ENCODE measurements at regions not wholly inside any gene's neighbourhood (a gene's known extent, or its start where the extent isn't known, plus 50 kb on each side); places are given as distances from the start of the nearest gene placed in this dataset.

DNA sequence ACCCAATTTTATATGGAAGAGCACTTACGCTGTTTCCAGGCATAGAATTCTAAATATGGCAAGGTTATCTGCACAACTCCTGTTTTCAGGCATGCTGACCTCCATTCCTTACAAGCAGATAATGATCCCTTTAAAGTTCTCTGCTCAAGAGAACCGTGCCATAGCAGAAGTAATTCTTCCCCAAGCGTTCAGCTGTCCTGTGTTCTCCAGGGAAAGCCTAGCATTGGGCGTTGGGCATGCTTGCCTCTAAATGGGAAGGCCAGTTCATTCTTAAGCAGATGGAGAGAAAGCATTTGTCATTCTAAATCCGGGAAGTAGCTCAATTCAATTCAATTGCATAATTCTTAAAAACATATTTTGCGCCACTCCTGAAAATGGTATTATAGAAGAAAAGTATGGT is 55.7 kb upstream of the EML4 start:
- TF ChIP-seq, protein P1, sequence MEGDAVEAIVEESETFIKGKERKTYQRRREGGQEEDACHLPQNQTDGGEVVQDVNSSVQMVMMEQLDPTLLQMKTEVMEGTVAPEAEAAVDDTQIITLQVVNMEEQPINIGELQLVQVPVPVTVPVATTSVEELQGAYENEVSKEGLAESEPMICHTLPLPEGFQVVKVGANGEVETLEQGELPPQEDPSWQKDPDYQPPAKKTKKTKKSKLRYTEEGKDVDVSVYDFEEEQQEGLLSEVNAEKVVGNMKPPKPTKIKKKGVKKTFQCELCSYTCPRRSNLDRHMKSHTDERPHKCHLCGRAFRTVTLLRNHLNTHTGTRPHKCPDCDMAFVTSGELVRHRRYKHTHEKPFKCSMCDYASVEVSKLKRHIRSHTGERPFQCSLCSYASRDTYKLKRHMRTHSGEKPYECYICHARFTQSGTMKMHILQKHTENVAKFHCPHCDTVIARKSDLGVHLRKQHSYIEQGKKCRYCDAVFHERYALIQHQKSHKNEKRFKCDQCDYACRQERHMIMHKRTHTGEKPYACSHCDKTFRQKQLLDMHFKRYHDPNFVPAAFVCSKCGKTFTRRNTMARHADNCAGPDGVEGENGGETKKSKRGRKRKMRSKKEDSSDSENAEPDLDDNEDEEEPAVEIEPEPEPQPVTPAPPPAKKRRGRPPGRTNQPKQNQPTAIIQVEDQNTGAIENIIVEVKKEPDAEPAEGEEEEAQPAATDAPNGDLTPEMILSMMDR (IDR thresholded peaks at IDR 0.05; ENCODE audit: borderline replicate concordance, extremely low read depth, low read length, poor library complexity, severe bottlenecking): no peak
- no peak for TF ChIP-seq EZH2 (IDR thresholded peaks at IDR 0.05; ENCODE audit: borderline replicate concordance, low read depth, low read length, severe bottlenecking)

Measured in DND-41 (cell line).